Vagina (tissue), 2 donors: ENCODE measurements at regions not wholly inside any gene's neighbourhood (a gene's known extent, or its start where the extent isn't known, plus 50 kb on each side); places are given as distances from the start of the nearest gene placed in this dataset.

Source experiments
- CTCF ChIP-seq, 3 experiments: fragments of 450-650 bp in 2 of 3; fragments of 200-600 bp in 1 of 3; sonication (generic) in 1 of 3; IDR thresholded peaks; one replicate each; pipeline ENCODE4 v1.5.1; 2017 to 2019; ENCODE audit warnings: antibody characterized with exemption in 3 of 3, mild to moderate bottlenecking in 2 of 3, moderate library complexity in 2 of 3
- POLR2AphosphoS5 ChIP-seq, 2 donors: sonication (generic); formaldehyde crosslinking; IDR thresholded peaks; one replicate each; pipeline ENCODE4 v1.9.0; 2017; ENCODE audit warnings: antibody characterized with exemption in 2 of 2, mild to moderate bottlenecking in 2 of 2, low read depth in 1 of 2; ENCODE audit not compliant: insufficient read depth in 1 of 2

DNA sequence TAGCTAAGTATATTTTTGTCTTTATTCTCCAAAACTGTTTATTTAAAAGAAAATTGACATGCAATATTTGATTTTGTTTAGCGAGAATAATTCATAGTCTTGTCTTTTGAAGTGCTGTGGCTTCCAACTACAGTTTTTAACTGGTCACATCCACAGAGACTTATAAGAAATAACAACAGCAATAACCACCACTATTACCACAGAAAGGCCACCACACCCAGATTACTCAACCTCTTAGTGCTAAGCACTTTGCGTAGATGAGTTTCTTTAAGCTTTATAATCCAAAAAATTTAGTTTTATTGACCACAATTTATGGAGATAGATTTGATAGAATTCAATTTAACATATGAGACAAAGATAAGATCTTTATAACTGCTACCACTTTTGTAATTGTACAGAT is 468.4 kb upstream of the UBE2E2 start:
- no peak for TF ChIP-seq POLR2AphosphoS5 (IDR thresholded peaks at IDR 0.05; ENCODE audit: insufficient read depth in 1 of 2, low read depth in 1 of 2)
- TF ChIP-seq CTCF (IDR thresholded peaks at IDR 0.05), result no peak
